Endothelial cell of umbilical vein (primary cell): ENCODE measurements at regions not wholly inside any gene's neighbourhood (a gene's known extent, or its start where the extent isn't known, plus 50 kb on each side); places are given as distances from the start of the nearest gene placed in this dataset.
A peak's percentile ranks its signal among the peaks of the same experiment; 100 is the strongest.

Experiments
- BruUV-seq: library from RNA; stranded (reverse); fragments of 400-500 nt; replicated peaks from 2 replicates; lab custom pipeline; 2021; lab: Mats Ljungman, UMichigan
- CTCF ChIA-PET: fragments of 300-600, 350-600 bp; sonication (Branson Sonifier 250); formaldehyde crosslinking; loops from one replicate; lab custom pipeline; 2021; ENCODE audit warnings: antibody characterized with exemption, inconsistent platforms; lab: Charles Lee
- POLR2A ChIA-PET: fragments of 300-600, 350-600 bp; sonication (Branson Sonifier 250); formaldehyde crosslinking; loops from one replicate; lab custom pipeline; 2021; ENCODE audit warnings: antibody characterized with exemption, inconsistent platforms; lab: Charles Lee
- DNase-seq: peaks from one replicate; pipeline ENCODE4 v3.0.0-alpha.2; 2011; ENCODE audit warnings: low read depth, low spot score
- FAIRE-seq: peaks from 2 replicates; lab custom pipeline; 2011; peaks lifted over from hg19 to GRCh38; lab: Jason Lieb, UNC
- H2AFZ ChIP-seq: 2 replicates; pipeline ENCODE4 v1.6.0; 2012; ENCODE audit warnings: low read depth, low read length, control low read depth, inconsistent platforms
- H3K27ac ChIP-seq: 2 replicates; pipeline ENCODE4 v1.5.1; 2011; ENCODE audit warnings: low read depth, mild to moderate bottlenecking, control low read depth, low read length, moderate library complexity; ENCODE audit not compliant: insufficient read depth
- H3K27me3 ChIP-seq, 2 experiments: 2 replicates each; pipeline versions ENCODE4 v1.6.0 to v1.6.1; 2011; ENCODE audit warnings: low read length in 2 of 2, mixed read lengths in 1 of 2; ENCODE audit not compliant: control insufficient read depth in 2 of 2, insufficient read depth in 2 of 2
- H3K36me3 ChIP-seq, 2 experiments: 2 replicates in 1 of 2; 3 replicates in 1 of 2; pipeline ENCODE4 v1.5.1; 2011; ENCODE audit warnings: low read length in 2 of 2, mild to moderate bottlenecking in 1 of 2, moderate library complexity in 1 of 2; ENCODE audit not compliant: control insufficient read depth in 2 of 2, insufficient read depth in 2 of 2; ENCODE audit errors: extremely low read depth in 1 of 2
- H3K4me1 ChIP-seq: 3 replicates; pipeline ENCODE4 v1.5.1; 2011; ENCODE audit warnings: mild to moderate bottlenecking, low read length; ENCODE audit not compliant: control insufficient read depth, insufficient read depth; ENCODE audit errors: extremely low read depth
- H3K4me2 ChIP-seq: 2 replicates; pipeline ENCODE4 v1.6.1; 2011; ENCODE audit warnings: low read length, control low read depth, mixed read lengths; ENCODE audit not compliant: insufficient read depth
- H3K4me3 ChIP-seq, 3 experiments: fragments of 200-600 bp in 1 of 3; sonication (generic), shearing (Covaris generic) in 1 of 3; replicated peaks in 1 of 3; 2 replicates each; pipeline ENCODE4 v1.5.1; 2011 to 2016; ENCODE audit warnings: control low read depth in 3 of 3, low read length in 3 of 3, mild to moderate bottlenecking in 2 of 3, inconsistent platforms in 1 of 3, low read depth in 1 of 3, moderate library complexity in 1 of 3; ENCODE audit not compliant: insufficient read depth in 1 of 3
- H3K79me2 ChIP-seq: 2 replicates; pipeline ENCODE4 v1.6.0; 2012; ENCODE audit warnings: low read length, inconsistent platforms; ENCODE audit not compliant: control insufficient read depth, insufficient read depth
- H3K9ac ChIP-seq: replicated peaks from 2 replicates; pipeline ENCODE3; 2011; ENCODE audit warnings: low read length, control low read depth; ENCODE audit not compliant: insufficient read depth; ENCODE audit errors: extremely low read depth
- H3K9me1 ChIP-seq: replicated peaks from 3 replicates; pipeline ENCODE4 v1.6.0; 2011; ENCODE audit warnings: mild to moderate bottlenecking, low read length; ENCODE audit not compliant: control insufficient read depth, insufficient read depth; ENCODE audit errors: extremely low read depth
- H3K9me3 ChIP-seq: replicated peaks from 2 replicates; pipeline ENCODE4 v1.5.1; 2012; ENCODE audit warnings: low read length, inconsistent platforms; ENCODE audit not compliant: control insufficient read depth, insufficient read depth
- H4K20me1 ChIP-seq: replicated peaks from 2 replicates; pipeline ENCODE3; 2011; ENCODE audit warnings: mild to moderate bottlenecking, low read length; ENCODE audit not compliant: control insufficient read depth, insufficient read depth; ENCODE audit errors: extremely low read depth
- EZH2 ChIP-seq: IDR thresholded peaks from 2 replicates; pipeline ENCODE4 v1.6.1; 2012; ENCODE audit warnings: borderline replicate concordance, low read depth, mild to moderate bottlenecking, moderate library complexity, low read length, inconsistent platforms; ENCODE audit not compliant: severe bottlenecking
- FOS ChIP-seq: IDR thresholded peaks from 2 replicates; pipeline ENCODE4 v1.6.1; 2011; ENCODE audit warnings: mild to moderate bottlenecking, low read length, moderate library complexity, borderline replicate concordance; ENCODE audit not compliant: insufficient read depth
- JUN ChIP-seq: IDR thresholded peaks from 2 replicates; pipeline ENCODE4 v1.6.1; 2011; ENCODE audit warnings: borderline replicate concordance, low read depth; ENCODE audit not compliant: insufficient read length, insufficient read depth
- MAX ChIP-seq: IDR thresholded peaks from 2 replicates; pipeline ENCODE4 v1.6.1; 2011; ENCODE audit not compliant: insufficient read depth, insufficient read length
- MYC ChIP-seq: IDR thresholded peaks from one replicate; pipeline ENCODE4 v1.6.1; 2011; ENCODE audit warnings: mild to moderate bottlenecking, low read depth, low read length
- POLR2A ChIP-seq: IDR thresholded peaks from 2 replicates; pipeline ENCODE4 v1.6.1; 2012; ENCODE audit warnings: low read depth, mild to moderate bottlenecking, control low read depth, low read length
- POLR2AphosphoS5 ChIP-seq: IDR thresholded peaks from 2 replicates; pipeline ENCODE4 v1.6.1; 2012; ENCODE audit warnings: low read depth, mild to moderate bottlenecking, control low read depth, low read length, moderate library complexity; ENCODE audit not compliant: insufficient read depth
- dilution Hi-C: fragments of 300-500 bp; cut with MboI; formaldehyde crosslinking; loops from one replicate; pipeline ENCODE4 v1.15.0; 2019; ENCODE audit warnings: low sequenced_read_pairs; ENCODE audit not compliant: extremely low pct_ligation_motif_present
- intact Hi-C: fragments of 100-400 bp; cut with micrococcal nuclease; formaldehyde crosslinking; loops from one replicate; pipeline ENCODE4 v1.10.0; 2022

GRCh38 chr11:27934830-27935145 lies 173.2 kb downstream of the KIF18A start:
- ChIA-PET POLR2A (interaction anchor here (0.5 kb wide), 1 partner anchor 124 kb away, joined by 11 read pairs; no protein-coding TSS in a partner anchor), CTCF (interaction anchor here (0.9 to 2.2 kb wide), 9 partner anchors 9 to 188 kb away, joined by 3 to 12 read pairs (median 3); no protein-coding TSS in a partner anchor)
- no peaks in the 10 kb centered on the region for H3K9me3 ChIP-seq
- peak; percentile 86 for FAIRE-seq
- intact Hi-C loops = loop anchor here (2.0 to 5.0 kb wide), 2 partner anchors 173 to 632 kb away; partner anchors contain the start of genes KIF18A and METTL15
- peak overlapping the region; percentile 49 for H2AFZ ChIP-seq
- H3K36me3 ChIP-seq = no peaks in the 10 kb centered on the region
- H3K27ac ChIP-seq = peak overlapping the region; percentile 78
- no peaks in the 10 kb centered on the region for H3K79me2 ChIP-seq
- dilution Hi-C loops = no loop called here
- H3K4me1 ChIP-seq = peaks cover 18% of the 10 kb centered on the region
- H3K9ac ChIP-seq = peak overlapping the region; percentile 56
- no peaks in the 10 kb centered on the region for H3K9me1 ChIP-seq
- H3K4me2 ChIP-seq = peak overlapping the region; percentile 53
- no peak overlapping the region for H3K4me3 ChIP-seq
- no TSS peak for BruUV-seq
- DNase-seq = peak; percentile 62
- no peaks in the 10 kb centered on the region for H4K20me1 ChIP-seq
- H3K27me3 ChIP-seq = no peaks in the 10 kb centered on the region
- TF ChIP-seq JUN = peak; percentile 87
- no peak for TF ChIP-seq POLR2A
- TF ChIP-seq FOS = peak; percentile 90
- TF ChIP-seq MAX = no peak
- peak; percentile 63 for TF ChIP-seq POLR2AphosphoS5
- TF ChIP-seq EZH2 = no peak
- TF ChIP-seq MYC = no peak
